Testis (tissue), 2 donors: ENCODE measurements at regions not wholly inside any gene's neighbourhood (a gene's known extent, or its start where the extent isn't known, plus 50 kb on each side); places are given as distances from the start of the nearest gene placed in this dataset.

Source experiments
- DNase-seq: peaks from one replicate; pipeline ENCODE4 v3.0.0-alpha.2; 2019
- H3K27ac ChIP-seq, 2 donors: fragments of 200-600 bp; sonication (generic); one replicate each; pipeline ENCODE4 v1.5.1; 2019
- H3K27me3 ChIP-seq: fragments of 200-600 bp; sonication (generic); one replicate; pipeline ENCODE4 v1.5.1; 2019
- H3K36me3 ChIP-seq: fragments of 200-600 bp; sonication (generic); one replicate; pipeline ENCODE4 v1.5.1; 2017; ENCODE audit warnings: low read depth; ENCODE audit errors: missing control alignments
- H3K4me1 ChIP-seq: fragments of 200-600 bp; sonication (generic); one replicate; pipeline ENCODE4 v1.5.1; 2019
- H3K4me3 ChIP-seq, 2 donors: fragments of 200-600 bp; sonication (generic); one replicate each; pipeline ENCODE4 v1.5.1; 2017 to 2019
- H3K9me3 ChIP-seq: fragments of 200-600 bp; sonication (generic); one replicate; pipeline ENCODE4 v1.5.1; 2017
- CTCF ChIP-seq, 3 experiments: fragments of 450-650 bp in 2 of 3; fragments of 200-600 bp in 1 of 3; sonication (generic) in 1 of 3; IDR thresholded peaks; one replicate each; pipeline ENCODE4 v1.5.1; 2016 to 2019; ENCODE audit warnings: antibody characterized with exemption in 3 of 3, mild to moderate bottlenecking in 2 of 3, moderate library complexity in 1 of 3
- POLR2A ChIP-seq: fragments of 450-650 bp; IDR thresholded peaks from one replicate; pipeline ENCODE4 v1.6.1; 2017; ENCODE audit warnings: antibody characterized with exemption, mild to moderate bottlenecking, moderate library complexity
- WGBS, 2 donors: methylation state at CpG; one replicate each; pipeline ENCODE4 v1.1.5; 2018; 5-methylcytosine and 5-hydroxymethylcytosine counted together
- intact Hi-C: fragments of 100-400 bp; cut with DNase I; formaldehyde crosslinking; loops from one replicate; pipeline ENCODE4 v1.15.1; 2023; ENCODE audit warnings: low total_unique reads

GRCh38 chr1:30044656-30045144, 678.7 kb downstream of the MATN1 start:
- no peak for TF ChIP-seq POLR2A
- TF ChIP-seq CTCF (IDR thresholded peaks at IDR 0.05): no peak
- 87 to 100% methylated on average over 1 to 2 of the region's 2 CpGs for WGBS, 2 donors
- Histone ChIP-seq H3K27me3 (no peaks in the 10 kb centered on the region), H3K9me3 (no peaks in the 10 kb centered on the region), H3K4me1 (no peaks in the 10 kb centered on the region), H3K4me3 (no peak overlapping the region), H3K27ac (no peak overlapping the region), H3K36me3 (no peaks in the 10 kb centered on the region)
- intact Hi-C loops: no loop called here
- DNase-seq: no peak

GRCh38 chr1:30043731-30044408, 679.5 kb downstream of the MATN1 start:
- no peak for TF ChIP-seq CTCF (IDR thresholded peaks at IDR 0.05)
- TF ChIP-seq POLR2A: no peak
- no peak overlapping the region for H3K4me3 ChIP-seq
- H3K27me3 ChIP-seq: no peaks in the 10 kb centered on the region
- no peaks in the 10 kb centered on the region for H3K9me3 ChIP-seq
- WGBS, 2 donors: 71 to 86% methylated on average over 1 of the region's 1 CpG
- H3K4me1 ChIP-seq: no peaks in the 10 kb centered on the region
- intact Hi-C loops: no loop called here
- no peaks in the 10 kb centered on the region for H3K36me3 ChIP-seq
- H3K27ac ChIP-seq: no peak overlapping the region
- DNase-seq: no peak

- no peak for DNase-seq
- intact Hi-C loops: no loop called here
- Histone ChIP-seq H3K36me3 (no peaks in the 10 kb centered on the region), H3K27me3 (no peaks in the 10 kb centered on the region), H3K4me1 (no peaks in the 10 kb centered on the region), H3K4me3 (no peak overlapping the region), H3K9me3 (no peaks in the 10 kb centered on the region), H3K27ac (no peak overlapping the region)
- WGBS, 2 donors: 83 to 100% methylated on average over 1 to 2 of the region's 2 CpGs
- no peak for TF ChIP-seq CTCF (IDR thresholded peaks at IDR 0.05)
- no peak for TF ChIP-seq POLR2A
These were observed 680.1 kb downstream of the MATN1 start for GRCh38 chr1:30043256-30043655.

- WGBS, 2 donors: 85% methylated on average over 2 of the region's 2 CpGs; no CpG with 5 or more reads in 1 of the 2 donors
- intact Hi-C loops: no loop called here
- no peaks in the 10 kb centered on the region for H3K9me3 ChIP-seq
- no peak overlapping the region for H3K4me3 ChIP-seq
- no peaks in the 10 kb centered on the region for H3K4me1 ChIP-seq
- no peak overlapping the region for H3K27ac ChIP-seq
- no peak for DNase-seq
- no peaks in the 10 kb centered on the region for H3K27me3 ChIP-seq
- H3K36me3 ChIP-seq: no peaks in the 10 kb centered on the region
- TF ChIP-seq CTCF (IDR thresholded peaks at IDR 0.05) (no peak), POLR2A (no peak)
These were observed 680.8 kb downstream of the MATN1 start for GRCh38 chr1:30042438-30043147.
